ENCODE measurements at regions not wholly inside any gene's neighbourhood (a gene's known extent, or its start where the extent isn't known, plus 50 kb on each side); places are given as distances from the start of the nearest gene placed in this dataset.
A peak's percentile ranks its signal among the peaks of the same experiment; 100 is the strongest.

DNA sequence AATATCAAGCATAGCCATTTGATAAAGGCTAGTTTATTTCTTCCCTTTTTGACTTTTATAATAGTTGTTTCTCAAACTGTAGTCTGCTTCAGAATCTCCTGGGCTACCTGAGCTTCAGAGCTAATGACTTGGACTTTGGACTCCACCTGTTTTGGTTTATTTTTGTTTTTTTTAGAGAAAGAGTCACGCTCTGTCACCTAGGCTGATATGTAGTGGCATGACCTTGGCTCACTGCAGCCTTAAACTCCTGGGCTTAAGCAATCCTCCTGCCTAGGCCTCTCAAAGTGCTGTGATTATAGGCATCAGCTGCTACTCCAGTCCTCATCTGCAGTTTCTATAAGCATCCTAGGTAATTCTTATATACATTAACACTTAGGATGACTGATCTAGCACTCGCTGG is 90.5 kb downstream of the DDIT4L start:
- H3K36me3 ChIP-seq = no peaks in the 10 kb centered on the region
- H3K4me1 ChIP-seq (ENCODE audit: control insufficient read depth in 1 of 2, low read depth in 2 of 2) = peaks cover 0 to 10% of the 10 kb centered on the region in 2 donors
- H3K27ac ChIP-seq = no peak overlapping the region
- no peak overlapping the region for H3K4me3 ChIP-seq
- no peak for ATAC-seq (ENCODE audit: insufficient number of reproducible peaks, low FRiP score, low read depth)
- H3K27me3 ChIP-seq (replicated peaks; ENCODE audit: insufficient read depth) = no peaks in the 10 kb centered on the region
- H3K9me3 ChIP-seq = no peaks in the 10 kb centered on the region
- TF ChIP-seq, protein P1, sequence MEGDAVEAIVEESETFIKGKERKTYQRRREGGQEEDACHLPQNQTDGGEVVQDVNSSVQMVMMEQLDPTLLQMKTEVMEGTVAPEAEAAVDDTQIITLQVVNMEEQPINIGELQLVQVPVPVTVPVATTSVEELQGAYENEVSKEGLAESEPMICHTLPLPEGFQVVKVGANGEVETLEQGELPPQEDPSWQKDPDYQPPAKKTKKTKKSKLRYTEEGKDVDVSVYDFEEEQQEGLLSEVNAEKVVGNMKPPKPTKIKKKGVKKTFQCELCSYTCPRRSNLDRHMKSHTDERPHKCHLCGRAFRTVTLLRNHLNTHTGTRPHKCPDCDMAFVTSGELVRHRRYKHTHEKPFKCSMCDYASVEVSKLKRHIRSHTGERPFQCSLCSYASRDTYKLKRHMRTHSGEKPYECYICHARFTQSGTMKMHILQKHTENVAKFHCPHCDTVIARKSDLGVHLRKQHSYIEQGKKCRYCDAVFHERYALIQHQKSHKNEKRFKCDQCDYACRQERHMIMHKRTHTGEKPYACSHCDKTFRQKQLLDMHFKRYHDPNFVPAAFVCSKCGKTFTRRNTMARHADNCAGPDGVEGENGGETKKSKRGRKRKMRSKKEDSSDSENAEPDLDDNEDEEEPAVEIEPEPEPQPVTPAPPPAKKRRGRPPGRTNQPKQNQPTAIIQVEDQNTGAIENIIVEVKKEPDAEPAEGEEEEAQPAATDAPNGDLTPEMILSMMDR (IDR thresholded peaks at IDR 0.05) = no peak
- DNase-seq (ENCODE audit: low spot score) = no peak

DNA sequence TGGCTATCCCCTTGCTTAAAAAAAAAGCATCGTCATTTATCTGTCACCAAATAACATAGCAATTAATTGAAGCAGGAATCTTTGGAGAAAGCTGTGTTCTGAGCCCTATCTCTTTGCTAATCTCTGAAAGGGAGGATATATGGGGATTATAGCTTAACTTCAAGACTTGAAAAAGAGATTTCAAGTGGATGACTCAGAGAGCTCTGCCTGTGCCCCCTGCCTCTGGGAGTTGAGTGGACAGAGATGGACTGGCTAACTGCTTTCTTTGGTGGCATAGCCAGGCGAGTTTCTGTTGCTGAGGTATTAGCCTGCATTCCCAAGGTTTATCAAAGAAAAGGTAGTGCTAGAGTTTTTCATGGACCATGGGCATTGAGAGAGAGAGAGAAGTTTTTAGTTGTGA is 91.6 kb downstream of the DDIT4L start:
- TF ChIP-seq, protein P1 (IDR thresholded peaks at IDR 0.05) = no peak
- no peaks in the 10 kb centered on the region for H3K27me3 ChIP-seq (replicated peaks; ENCODE audit: insufficient read depth)
- peaks cover 2 to 14% of the 10 kb centered on the region in 2 donors for H3K4me1 ChIP-seq (ENCODE audit: control insufficient read depth in 1 of 2, low read depth in 2 of 2)
- H3K9me3 ChIP-seq = no peaks in the 10 kb centered on the region
- no peak for ATAC-seq (ENCODE audit: insufficient number of reproducible peaks, low FRiP score, low read depth)
- no peak for DNase-seq (ENCODE audit: low spot score)
- H3K36me3 ChIP-seq = no peaks in the 10 kb centered on the region
- no peak overlapping the region for H3K4me3 ChIP-seq
- no peak overlapping the region for H3K27ac ChIP-seq

DNA sequence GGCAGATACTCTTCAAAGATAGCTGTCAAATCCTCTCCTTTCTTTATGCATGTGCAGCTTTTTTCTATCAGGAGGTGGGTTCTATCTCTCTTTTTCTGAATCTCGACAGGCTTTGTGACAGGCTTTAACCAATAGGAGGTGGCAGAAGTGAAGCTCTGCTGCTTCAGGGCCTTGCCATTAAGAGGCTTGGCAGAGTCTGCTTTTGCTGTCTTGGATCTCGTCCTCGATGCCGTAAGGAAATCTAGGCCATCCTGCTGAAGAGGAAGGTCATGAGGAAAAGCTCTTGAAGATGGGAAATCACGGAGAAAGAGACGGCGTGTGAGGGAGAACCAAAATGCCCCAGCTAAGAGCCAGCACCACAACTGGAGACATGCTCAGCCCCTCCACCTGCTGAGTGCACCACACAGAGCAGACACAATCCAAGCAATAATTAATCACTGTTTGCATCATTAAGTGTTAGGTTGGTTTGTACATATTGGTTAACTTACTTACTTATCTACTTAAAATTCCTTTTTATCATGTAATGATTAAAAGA is 92.2 kb downstream of the DDIT4L start:
- TF ChIP-seq, protein P1 (IDR thresholded peaks at IDR 0.05) = no peak
- ATAC-seq (ENCODE audit: insufficient number of reproducible peaks, low FRiP score, low read depth) = no peak

GRCh38 chr4:100095729-100096595 is 94.3 kb downstream of the DDIT4L start:
- Histone ChIP-seq H3K27ac (peak overlapping the region in 1 of 2 donors; percentile 4), H3K9me3 (no peaks in the 10 kb centered on the region), H3K4me3 (no peak overlapping the region), H3K27me3 (replicated peaks; ENCODE audit: insufficient read depth) (no peaks in the 10 kb centered on the region), H3K4me1 (ENCODE audit: control insufficient read depth in 1 of 2, low read depth in 2 of 2) (peaks cover 3 to 23% of the 10 kb centered on the region in 2 donors), H3K36me3 (no peaks in the 10 kb centered on the region)
- DNase-seq (ENCODE audit: low spot score) (peak; percentile 5), ATAC-seq (ENCODE audit: insufficient number of reproducible peaks, low FRiP score, low read depth) (no peak)
- TF ChIP-seq, protein P1 (IDR thresholded peaks at IDR 0.05) = peak; percentile 51

More for the DNA sequence above, 92.2 kb downstream of the DDIT4L start:
- no peaks in the 10 kb centered on the region for H3K36me3 ChIP-seq
- DNase-seq (ENCODE audit: low spot score) = no peak
- H3K4me1 ChIP-seq (ENCODE audit: control insufficient read depth in 1 of 2, low read depth in 2 of 2) = peaks cover 3 to 20% of the 10 kb centered on the region in 2 donors
- H3K27ac ChIP-seq = no peak overlapping the region
- H3K9me3 ChIP-seq = no peaks in the 10 kb centered on the region
- H3K4me3 ChIP-seq = no peak overlapping the region
- no peaks in the 10 kb centered on the region for H3K27me3 ChIP-seq (replicated peaks; ENCODE audit: insufficient read depth)

DNA sequence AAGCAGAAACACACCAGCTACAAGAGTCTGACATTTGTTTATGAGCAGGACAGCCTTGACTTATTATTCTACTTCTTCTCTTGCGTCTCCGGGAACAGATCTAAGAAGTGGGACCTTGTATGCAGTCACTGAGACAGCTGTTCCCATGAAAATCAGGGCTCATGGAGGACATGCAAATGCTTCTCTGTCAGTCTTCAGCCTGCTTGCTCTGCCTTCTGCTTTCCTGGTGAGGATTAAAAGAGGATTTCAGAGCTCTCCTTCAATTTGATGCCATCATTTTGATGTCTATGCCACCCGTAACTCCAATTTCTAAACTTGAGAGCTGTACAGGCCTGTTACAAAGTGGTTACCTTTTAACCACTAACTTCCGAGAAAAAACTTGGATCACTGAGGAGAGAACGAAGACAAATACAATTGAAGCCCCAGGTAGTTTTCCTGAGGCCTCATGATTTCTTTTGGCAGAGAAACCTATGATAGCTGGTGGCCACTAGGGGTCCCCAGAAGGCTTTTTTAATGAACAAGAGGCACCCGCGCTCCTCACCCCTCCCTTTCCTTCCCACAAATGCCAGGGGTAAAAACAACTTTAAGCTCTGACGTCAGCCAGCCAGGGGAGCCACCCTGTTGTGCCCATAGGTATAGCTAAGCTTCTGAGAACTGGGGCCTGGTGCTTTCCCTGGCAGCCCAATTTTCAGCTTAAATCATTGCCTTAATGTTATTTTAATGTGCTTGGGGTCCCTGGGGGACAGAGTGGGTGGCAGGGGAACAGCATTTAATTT is 97.0 kb downstream of the DDIT4L start:
- H3K4me1 ChIP-seq (ENCODE audit: control insufficient read depth in 1 of 2, low read depth in 2 of 2) = peaks cover 3 to 23% of the 10 kb centered on the region in 2 donors
- no peak overlapping the region for H3K4me3 ChIP-seq
- peak overlapping the region; percentile 24 to 63 for H3K27ac ChIP-seq
- ATAC-seq (ENCODE audit: insufficient number of reproducible peaks, low FRiP score, low read depth) = peak; percentile 97
- TF ChIP-seq, protein P1 (IDR thresholded peaks at IDR 0.05) = peak; percentile 86
- DNase-seq (ENCODE audit: low spot score) = peak; percentile 61
- no peaks in the 10 kb centered on the region for H3K36me3 ChIP-seq
- H3K9me3 ChIP-seq = no peaks in the 10 kb centered on the region
- no peaks in the 10 kb centered on the region for H3K27me3 ChIP-seq (replicated peaks; ENCODE audit: insufficient read depth)

Data from thoracic aorta (tissue), 2 donors.